Testis (tissue), 2 donors: ENCODE measurements at regions not wholly inside any gene's neighbourhood (a gene's known extent, or its start where the extent isn't known, plus 50 kb on each side); places are given as distances from the start of the nearest gene placed in this dataset.

Experiments
- DNase-seq: peaks from one replicate; pipeline ENCODE4 v3.0.0-alpha.2; 2019
- H3K27ac ChIP-seq, 2 donors: fragments of 200-600 bp; sonication (generic); one replicate each; pipeline ENCODE4 v1.5.1; 2019
- H3K27me3 ChIP-seq: fragments of 200-600 bp; sonication (generic); one replicate; pipeline ENCODE4 v1.5.1; 2019
- H3K36me3 ChIP-seq: fragments of 200-600 bp; sonication (generic); one replicate; pipeline ENCODE4 v1.5.1; 2017; ENCODE audit warnings: low read depth; ENCODE audit errors: missing control alignments
- H3K4me1 ChIP-seq: fragments of 200-600 bp; sonication (generic); one replicate; pipeline ENCODE4 v1.5.1; 2019
- H3K4me3 ChIP-seq, 2 donors: fragments of 200-600 bp; sonication (generic); one replicate each; pipeline ENCODE4 v1.5.1; 2017 to 2019
- H3K9me3 ChIP-seq: fragments of 200-600 bp; sonication (generic); one replicate; pipeline ENCODE4 v1.5.1; 2017
- POLR2A ChIP-seq: fragments of 450-650 bp; IDR thresholded peaks from one replicate; pipeline ENCODE4 v1.6.1; 2017; ENCODE audit warnings: antibody characterized with exemption, mild to moderate bottlenecking, moderate library complexity
- WGBS, 2 donors: methylation state at CpG; one replicate each; pipeline ENCODE4 v1.1.5; 2018; 5-methylcytosine and 5-hydroxymethylcytosine counted together
- intact Hi-C: fragments of 100-400 bp; cut with DNase I; formaldehyde crosslinking; loops from one replicate; pipeline ENCODE4 v1.15.1; 2023; ENCODE audit warnings: low total_unique reads
- TF ChIP-seq, protein P1 (sequence below), 3 experiments: fragments of 450-650 bp in 2 of 3; fragments of 200-600 bp in 1 of 3; sonication (generic) in 1 of 3; IDR thresholded peaks; one replicate each; pipeline ENCODE4 v1.5.1; 2016 to 2019; ENCODE audit warnings: antibody characterized with exemption in 3 of 3, mild to moderate bottlenecking in 2 of 3, moderate library complexity in 1 of 3

GRCh38 chr15:101566748-101567488, 77.4 kb upstream of the PCSK6 start:
- WGBS, 2 donors, result 91 to 92% methylated on average over 14 of the region's 14 CpGs
- H3K36me3 ChIP-seq, result no peaks in the 10 kb centered on the region
- DNase-seq, result no peak
- H3K27ac ChIP-seq, result no peak overlapping the region
- TF ChIP-seq, protein P1, sequence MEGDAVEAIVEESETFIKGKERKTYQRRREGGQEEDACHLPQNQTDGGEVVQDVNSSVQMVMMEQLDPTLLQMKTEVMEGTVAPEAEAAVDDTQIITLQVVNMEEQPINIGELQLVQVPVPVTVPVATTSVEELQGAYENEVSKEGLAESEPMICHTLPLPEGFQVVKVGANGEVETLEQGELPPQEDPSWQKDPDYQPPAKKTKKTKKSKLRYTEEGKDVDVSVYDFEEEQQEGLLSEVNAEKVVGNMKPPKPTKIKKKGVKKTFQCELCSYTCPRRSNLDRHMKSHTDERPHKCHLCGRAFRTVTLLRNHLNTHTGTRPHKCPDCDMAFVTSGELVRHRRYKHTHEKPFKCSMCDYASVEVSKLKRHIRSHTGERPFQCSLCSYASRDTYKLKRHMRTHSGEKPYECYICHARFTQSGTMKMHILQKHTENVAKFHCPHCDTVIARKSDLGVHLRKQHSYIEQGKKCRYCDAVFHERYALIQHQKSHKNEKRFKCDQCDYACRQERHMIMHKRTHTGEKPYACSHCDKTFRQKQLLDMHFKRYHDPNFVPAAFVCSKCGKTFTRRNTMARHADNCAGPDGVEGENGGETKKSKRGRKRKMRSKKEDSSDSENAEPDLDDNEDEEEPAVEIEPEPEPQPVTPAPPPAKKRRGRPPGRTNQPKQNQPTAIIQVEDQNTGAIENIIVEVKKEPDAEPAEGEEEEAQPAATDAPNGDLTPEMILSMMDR (IDR thresholded peaks at IDR 0.05), result no peak
- H3K9me3 ChIP-seq, result no peaks in the 10 kb centered on the region
- no peak overlapping the region for H3K4me3 ChIP-seq
- H3K27me3 ChIP-seq, result no peaks in the 10 kb centered on the region
- intact Hi-C loops, result no loop called here
- H3K4me1 ChIP-seq, result no peaks in the 10 kb centered on the region

- no peak overlapping the region for H3K27ac ChIP-seq
- no peak for DNase-seq
- intact Hi-C loops, result no loop called here
- WGBS, 2 donors, result 80 to 89% methylated on average over 3 of the region's 3 CpGs
- no peaks in the 10 kb centered on the region for H3K9me3 ChIP-seq
- no peaks in the 10 kb centered on the region for H3K36me3 ChIP-seq
- no peaks in the 10 kb centered on the region for H3K27me3 ChIP-seq
- no peak overlapping the region for H3K4me3 ChIP-seq
- H3K4me1 ChIP-seq, result no peaks in the 10 kb centered on the region
- no peak for TF ChIP-seq POLR2A
- TF ChIP-seq, protein P1 (IDR thresholded peaks at IDR 0.05), result no peak
Measured at GRCh38 chr15:101565377-101565776, 75.9 kb upstream of the PCSK6 start.

DNA sequence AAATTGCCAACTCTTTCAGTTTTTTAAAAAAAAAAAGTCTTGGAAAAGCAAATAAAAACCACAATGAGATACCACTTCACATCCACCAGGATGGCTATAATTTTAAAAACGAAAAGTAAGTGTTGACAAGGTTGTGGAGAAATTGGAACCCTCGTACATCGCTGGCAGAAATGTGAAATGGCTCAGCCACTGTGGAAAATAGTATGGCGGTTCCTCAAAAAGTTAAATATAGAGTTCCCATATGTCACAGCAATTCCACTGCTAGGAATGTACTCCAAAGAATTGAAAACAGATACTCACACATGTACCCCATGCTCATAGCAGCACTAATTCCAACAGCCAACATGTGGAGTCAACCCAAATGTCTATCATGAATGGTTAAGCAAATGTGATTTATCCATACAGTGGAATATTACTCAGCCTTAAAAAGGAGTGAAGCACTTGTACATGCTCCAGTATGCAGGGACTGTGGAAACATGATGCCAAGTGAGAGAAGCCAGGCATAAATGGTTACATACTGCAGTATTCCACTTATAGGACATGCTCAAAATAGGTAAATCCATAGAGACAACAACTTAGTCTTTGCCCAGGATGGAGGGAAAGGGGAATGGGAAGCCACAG, 73.8 kb upstream of the PCSK6 start:
- no peaks in the 10 kb centered on the region for H3K36me3 ChIP-seq
- no peaks in the 10 kb centered on the region for H3K9me3 ChIP-seq
- H3K4me3 ChIP-seq, result no peak overlapping the region
- WGBS, 2 donors, result 90 to 94% methylated on average over 4 of the region's 4 CpGs
- TF ChIP-seq POLR2A, result no peak
- TF ChIP-seq, protein P1 (IDR thresholded peaks at IDR 0.05), result no peak
- H3K4me1 ChIP-seq, result no peaks in the 10 kb centered on the region
- H3K27me3 ChIP-seq, result no peaks in the 10 kb centered on the region
- intact Hi-C loops, result no loop called here
- no peak for DNase-seq
- H3K27ac ChIP-seq, result no peak overlapping the region

DNA sequence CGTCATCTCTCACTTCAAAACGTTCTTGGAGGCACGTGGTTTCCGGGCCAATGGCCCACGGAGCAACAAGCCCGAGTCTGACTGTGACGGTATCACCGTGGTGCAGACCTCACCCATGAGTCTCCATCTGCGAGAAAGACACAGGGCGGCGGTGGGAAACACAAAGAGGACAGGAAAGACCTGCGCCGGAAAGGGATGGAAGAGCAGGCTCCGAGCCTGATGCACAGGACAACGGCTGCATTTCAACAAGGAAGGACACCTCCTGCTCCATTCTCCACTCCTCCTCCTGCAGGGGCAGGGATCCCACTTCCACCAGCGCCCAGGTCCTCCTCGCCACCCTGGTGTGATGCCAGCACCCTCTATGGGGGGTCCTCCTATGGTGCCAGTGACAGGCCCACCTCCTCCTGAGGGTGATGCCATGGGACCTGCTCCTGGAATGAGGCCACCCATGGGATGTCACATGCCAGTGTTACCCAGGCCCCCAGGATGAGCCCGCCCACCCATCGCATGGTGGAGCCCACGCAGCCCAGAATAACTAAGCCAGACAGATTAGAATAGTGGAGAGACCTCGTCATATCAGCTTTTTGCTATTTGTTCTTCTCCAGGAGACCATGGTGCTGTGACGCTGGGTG, 73.0 kb upstream of the PCSK6 start:
- TF ChIP-seq, protein P1 (IDR thresholded peaks at IDR 0.05), result no peak
- TF ChIP-seq POLR2A, result no peak
- Histone ChIP-seq H3K4me3 (no peak overlapping the region), H3K9me3 (no peaks in the 10 kb centered on the region), H3K36me3 (no peaks in the 10 kb centered on the region), H3K4me1 (no peaks in the 10 kb centered on the region), H3K27ac (no peak overlapping the region), H3K27me3 (no peaks in the 10 kb centered on the region)
- 94 to 95% methylated on average over 22 of the region's 22 CpGs for WGBS, 2 donors
- intact Hi-C loops, result no loop called here
- DNase-seq, result no peak
